ENCODE measurements at regions not wholly inside any gene's neighbourhood (a gene's known extent, or its start where the extent isn't known, plus 50 kb on each side); places are given as distances from the start of the nearest gene placed in this dataset.
"Not testable (repeated sequence)": the region's sequence is repeated elsewhere in the genome, so short reads cannot be mapped to it uniquely, and the experiment has no call there.

DNA sequence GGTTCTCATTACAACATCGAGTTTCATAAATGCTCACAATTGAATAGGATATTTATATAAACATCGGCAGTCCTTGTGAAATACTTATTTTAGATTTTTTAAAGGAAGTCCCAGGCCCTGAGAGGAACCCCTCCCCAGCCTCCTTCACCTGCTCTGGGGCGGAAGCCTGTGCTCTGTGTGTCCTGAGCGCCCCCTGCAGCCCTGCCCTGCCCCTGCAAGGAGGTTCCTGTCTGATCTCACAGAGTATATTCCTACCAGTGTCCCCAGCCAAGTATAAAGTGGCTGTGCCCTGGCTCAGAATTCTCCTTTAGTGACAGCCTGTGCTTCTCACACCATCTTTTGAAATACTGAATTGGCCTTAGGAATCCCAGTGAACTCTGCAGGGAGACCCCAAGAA, 659.5 kb downstream of the TMEM121 start:
- H3K4me3 ChIP-seq: no peak overlapping the region
- no peak overlapping the region for H3K27ac ChIP-seq
- H3K36me3 ChIP-seq (replicated peaks in 1 of 2): no peaks in the 10 kb centered on the region
- intact Hi-C loops (cut with DNase I): no loop called here
- no peaks in the 10 kb centered on the region for H3K4me1 ChIP-seq (replicated peaks in 1 of 2)
- WGBS, 4 donors: 34 to 64% (median 38%) methylated on average over 2 to 4 of the region's 4 CpGs
- TF ChIP-seq, protein P1, sequence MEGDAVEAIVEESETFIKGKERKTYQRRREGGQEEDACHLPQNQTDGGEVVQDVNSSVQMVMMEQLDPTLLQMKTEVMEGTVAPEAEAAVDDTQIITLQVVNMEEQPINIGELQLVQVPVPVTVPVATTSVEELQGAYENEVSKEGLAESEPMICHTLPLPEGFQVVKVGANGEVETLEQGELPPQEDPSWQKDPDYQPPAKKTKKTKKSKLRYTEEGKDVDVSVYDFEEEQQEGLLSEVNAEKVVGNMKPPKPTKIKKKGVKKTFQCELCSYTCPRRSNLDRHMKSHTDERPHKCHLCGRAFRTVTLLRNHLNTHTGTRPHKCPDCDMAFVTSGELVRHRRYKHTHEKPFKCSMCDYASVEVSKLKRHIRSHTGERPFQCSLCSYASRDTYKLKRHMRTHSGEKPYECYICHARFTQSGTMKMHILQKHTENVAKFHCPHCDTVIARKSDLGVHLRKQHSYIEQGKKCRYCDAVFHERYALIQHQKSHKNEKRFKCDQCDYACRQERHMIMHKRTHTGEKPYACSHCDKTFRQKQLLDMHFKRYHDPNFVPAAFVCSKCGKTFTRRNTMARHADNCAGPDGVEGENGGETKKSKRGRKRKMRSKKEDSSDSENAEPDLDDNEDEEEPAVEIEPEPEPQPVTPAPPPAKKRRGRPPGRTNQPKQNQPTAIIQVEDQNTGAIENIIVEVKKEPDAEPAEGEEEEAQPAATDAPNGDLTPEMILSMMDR (IDR thresholded peaks at IDR 0.05): no peak
- TF ChIP-seq POLR2A (IDR thresholded peaks at IDR 0.05): no peak
- no peaks in the 10 kb centered on the region for H3K9me3 ChIP-seq (replicated peaks in 1 of 3)
- peaks cover 3% of the 10 kb centered on the region for H3K27me3 ChIP-seq
- peak in 1 of 7 donors; percentile 2 for DNase-seq

DNA sequence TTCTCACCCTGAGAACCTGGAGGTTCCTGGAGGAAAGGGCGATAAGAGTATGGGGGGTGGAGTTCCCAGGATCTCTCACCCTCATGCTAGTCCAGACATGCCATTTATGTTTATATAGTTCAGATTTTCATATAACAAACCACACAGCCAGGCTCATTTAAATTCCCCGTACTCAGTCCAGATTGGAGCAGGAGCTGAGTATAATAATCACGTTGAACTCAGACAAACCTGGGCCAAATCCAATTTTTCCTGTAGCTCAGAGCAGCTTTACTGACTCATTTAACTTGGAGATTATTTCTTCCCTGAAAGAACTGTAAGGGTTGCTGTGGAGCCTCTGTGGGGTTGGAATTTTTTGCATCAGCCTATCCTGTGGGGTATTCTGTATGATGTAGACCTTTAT, 660.8 kb downstream of the TMEM121 start:
- Histone ChIP-seq H3K36me3 (replicated peaks in 1 of 2) (no peaks in the 10 kb centered on the region), H3K27ac (no peak overlapping the region), H3K9me3 (replicated peaks in 1 of 3) (no peaks in the 10 kb centered on the region), H3K27me3 (peaks cover 3% of the 10 kb centered on the region), H3K4me1 (replicated peaks in 1 of 2) (no peaks in the 10 kb centered on the region), H3K4me3 (no peak overlapping the region)
- no peak for DNase-seq
- WGBS, 4 donors: 37 to 60% (median 44%) methylated on average over 3 of the region's 3 CpGs
- intact Hi-C loops (cut with DNase I): no loop called here
- no peak for TF ChIP-seq POLR2A (IDR thresholded peaks at IDR 0.05)
- TF ChIP-seq, protein P1 (IDR thresholded peaks at IDR 0.05): no peak

DNA sequence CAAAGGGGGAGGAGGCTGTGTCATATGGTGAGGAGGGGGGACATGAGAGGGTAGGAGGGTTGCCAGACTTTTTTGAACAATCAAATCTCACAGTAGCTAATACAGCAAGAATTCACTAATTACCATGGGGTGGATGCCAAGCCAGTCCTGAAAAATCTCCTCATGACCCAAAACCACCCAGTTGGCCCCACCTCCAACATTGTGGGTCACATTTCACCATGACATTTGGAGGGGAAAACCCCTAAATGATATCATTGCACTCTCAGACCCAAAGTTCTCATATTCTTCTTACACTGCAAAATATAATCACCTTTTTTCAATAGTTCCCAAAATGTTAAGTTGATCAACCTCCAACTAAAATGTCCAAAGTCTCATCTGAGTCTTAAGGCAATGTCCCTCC, 666.3 kb downstream of the TMEM121 start:
- H3K9me3 ChIP-seq (replicated peaks in 1 of 3); DNase-seq; H3K36me3 ChIP-seq (replicated peaks in 1 of 2); H3K4me3 ChIP-seq; H3K27ac ChIP-seq; H3K4me1 ChIP-seq (replicated peaks in 1 of 2); H3K27me3 ChIP-seq; intact Hi-C loops (cut with DNase I): not testable (repeated sequence)

DNA sequence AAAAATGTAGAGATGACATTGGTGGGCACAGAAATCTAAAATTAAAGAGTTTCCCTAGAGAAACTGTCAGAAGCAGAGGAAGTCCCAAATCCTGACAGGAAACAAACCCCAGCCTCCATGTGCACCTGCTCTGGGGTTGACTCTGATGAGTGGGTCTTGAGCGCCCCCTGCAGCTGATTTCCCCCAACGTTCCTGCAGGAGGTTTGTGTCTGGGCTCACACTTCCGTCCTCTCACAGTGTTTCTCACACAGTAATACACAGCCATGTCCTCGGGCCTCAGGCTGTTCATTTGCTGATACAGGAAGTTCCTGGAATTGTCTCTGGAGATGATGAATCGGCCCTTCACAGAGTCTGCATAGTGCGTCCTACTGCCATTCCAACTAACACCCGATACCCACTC, 670.1 kb downstream of the TMEM121 start:
- H3K4me1 ChIP-seq (replicated peaks in 1 of 2); H3K27ac ChIP-seq; H3K9me3 ChIP-seq (replicated peaks in 1 of 3); intact Hi-C loops (cut with DNase I); H3K4me3 ChIP-seq; H3K36me3 ChIP-seq (replicated peaks in 1 of 2); H3K27me3 ChIP-seq: not testable (repeated sequence)
- peak in 2 of 7 donors; percentile 19 to 31 for DNase-seq
- WGBS, 4 donors: 48 to 82% (median 51%) methylated on average over 3 to 7 of the region's 7 CpGs

DNA sequence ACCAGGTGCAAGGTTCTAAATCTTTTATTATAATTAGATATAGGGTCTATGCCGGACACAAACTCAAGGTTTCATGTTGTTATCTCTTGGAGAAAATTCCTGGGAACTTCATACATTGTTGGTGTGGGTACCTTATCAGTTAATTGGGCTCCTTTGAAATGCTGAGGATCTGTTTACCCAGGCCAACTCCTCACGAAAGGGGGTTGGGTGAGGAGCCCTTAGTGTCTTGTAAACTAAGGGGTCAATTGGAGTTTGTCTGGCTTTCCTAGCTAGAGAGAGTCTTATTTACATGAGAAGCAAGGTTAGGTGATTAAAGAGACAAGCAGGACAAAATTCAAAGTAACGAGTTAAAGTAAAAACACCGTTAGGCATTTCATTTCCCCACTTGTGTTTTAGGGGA, 670.9 kb downstream of the TMEM121 start:
- H3K27me3 ChIP-seq; H3K36me3 ChIP-seq (replicated peaks in 1 of 2); DNase-seq; H3K27ac ChIP-seq; H3K9me3 ChIP-seq (replicated peaks in 1 of 3); intact Hi-C loops (cut with DNase I); H3K4me1 ChIP-seq (replicated peaks in 1 of 2); H3K4me3 ChIP-seq: not testable (repeated sequence)
- WGBS, 4 donors: 45 to 67% (median 60%) methylated on average over 4 of the region's 4 CpGs

DNA sequence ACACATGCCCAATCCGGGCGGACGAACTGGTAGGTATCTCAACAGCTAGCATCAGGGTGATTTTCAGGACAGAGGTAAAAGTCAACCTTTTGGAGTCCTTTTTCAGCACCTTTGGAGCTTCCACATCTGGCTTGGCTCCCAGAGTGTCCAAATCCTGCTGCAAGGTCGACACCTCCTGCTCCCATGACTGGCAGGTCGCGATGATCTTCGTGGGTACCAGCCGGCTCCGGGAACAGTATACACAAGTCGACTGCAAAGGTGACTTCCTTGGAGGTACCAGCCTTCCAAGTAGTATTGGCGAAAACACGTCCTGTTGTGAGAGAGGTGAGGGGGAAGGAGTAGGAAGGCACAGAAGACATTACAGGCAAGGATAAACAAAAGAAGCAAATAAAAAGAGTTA, 672.7 kb downstream of the TMEM121 start:
- no peaks in the 10 kb centered on the region for H3K9me3 ChIP-seq (replicated peaks in 1 of 3)
- no peak overlapping the region for H3K27ac ChIP-seq
- DNase-seq: no peak
- no peak for TF ChIP-seq POLR2A (IDR thresholded peaks at IDR 0.05)
- TF ChIP-seq, protein P1 (IDR thresholded peaks at IDR 0.05): no peak
- H3K4me3 ChIP-seq: no peak overlapping the region
- whole genome bisulfite sequencing, 4 donors: 74 to 82% (median 80%) methylated on average over 12 of the region's 12 CpGs
- H3K4me1 ChIP-seq (replicated peaks in 1 of 2): no peaks in the 10 kb centered on the region
- H3K36me3 ChIP-seq (replicated peaks in 1 of 2): no peaks in the 10 kb centered on the region
- intact Hi-C loops (cut with DNase I): no loop called here
- H3K27me3 ChIP-seq: peaks cover 9% of the 10 kb centered on the region
